Activated CD8-positive, alpha-beta T cell treated with anti-CD3 and anti-CD28 coated beads, Interleukin-2, amount 10 ng/mL, durations not matched to agents 7 days and 5 days (primary cell): ENCODE measurements at regions not wholly inside any gene's neighbourhood (a gene's known extent, or its start where the extent isn't known, plus 50 kb on each side); places are given as distances from the start of the nearest gene placed in this dataset.

Experiments
- ATAC-seq: fragments of 150-1000 bp; cut with Tn5 transposase; one replicate; pipeline ENCODE4 v1.10.0; 2021; ENCODE audit warnings: moderate library complexity
- CTCF ChIA-PET: fragments of 350-600 bp; sonication (Branson Sonifier 250); formaldehyde crosslinking; loops from one replicate; lab custom pipeline; 2021; ENCODE audit warnings: antibody characterized with exemption; lab: Charles Lee
- POLR2A ChIA-PET: fragments of 350-600 bp; sonication (Branson Sonifier 250); formaldehyde crosslinking; loops from one replicate; lab custom pipeline; 2021; ENCODE audit warnings: antibody characterized with exemption; lab: Charles Lee
- DNase-seq: peaks from one replicate; pipeline ENCODE4 v3.0.0-alpha.2; 2020
- H3K27ac Mint-ChIP-seq: one replicate; pipeline ENCODE4 v1.8.0; 2021; ENCODE audit warnings: mild to moderate bottlenecking, mixed read lengths
- H3K27me3 Mint-ChIP-seq: one replicate; pipeline ENCODE4 v1.8.0; 2021; ENCODE audit warnings: low read depth, mixed read lengths
- H3K36me3 Mint-ChIP-seq: one replicate; pipeline ENCODE4 v1.8.0; 2021; ENCODE audit warnings: low read depth, mixed read lengths
- H3K4me1 Mint-ChIP-seq: one replicate; pipeline ENCODE4 v1.8.0; 2021; ENCODE audit warnings: low read depth, mixed read lengths
- H3K4me3 Mint-ChIP-seq: one replicate; pipeline ENCODE4 v1.8.0; 2021; ENCODE audit warnings: mild to moderate bottlenecking, mixed read lengths
- H3K9me3 Mint-ChIP-seq: one replicate; pipeline ENCODE4 v1.8.0; 2022; ENCODE audit warnings: mixed read lengths; ENCODE audit not compliant: insufficient read depth

DNA sequence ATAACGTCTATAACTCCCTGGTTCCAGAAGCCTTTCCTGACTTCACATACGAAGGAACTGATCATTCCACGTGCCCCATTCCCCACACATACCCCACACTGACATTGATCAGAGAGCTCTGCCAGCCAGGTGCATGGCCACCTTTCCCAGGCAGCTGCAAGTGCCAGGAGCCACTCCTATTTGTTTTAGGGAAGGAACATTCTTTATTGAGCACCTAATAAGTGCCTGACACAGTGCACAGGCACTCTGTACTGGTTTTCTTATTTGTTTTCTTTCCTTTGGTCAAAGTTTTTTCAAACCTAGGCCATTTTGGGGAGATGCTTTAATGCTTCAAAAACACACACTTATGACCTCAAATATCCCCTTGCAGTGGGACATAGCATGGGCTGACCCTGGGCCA lies 50.0 kb downstream of the PITPNM2 start:
- ATAC-seq = no peak
- DNase-seq = no peak
- H3K4me3 Mint-ChIP-seq = no peak overlapping the region
- no peak overlapping the region for H3K27ac Mint-ChIP-seq
- peaks cover 26% of the 10 kb centered on the region for H3K4me1 Mint-ChIP-seq
- POLR2A ChIA-PET = no interaction called here
- H3K9me3 Mint-ChIP-seq = no peaks in the 10 kb centered on the region
- no peaks in the 10 kb centered on the region for H3K27me3 Mint-ChIP-seq
- CTCF ChIA-PET = no interaction called here
- H3K36me3 Mint-ChIP-seq = peaks cover 6% of the 10 kb centered on the region

DNA sequence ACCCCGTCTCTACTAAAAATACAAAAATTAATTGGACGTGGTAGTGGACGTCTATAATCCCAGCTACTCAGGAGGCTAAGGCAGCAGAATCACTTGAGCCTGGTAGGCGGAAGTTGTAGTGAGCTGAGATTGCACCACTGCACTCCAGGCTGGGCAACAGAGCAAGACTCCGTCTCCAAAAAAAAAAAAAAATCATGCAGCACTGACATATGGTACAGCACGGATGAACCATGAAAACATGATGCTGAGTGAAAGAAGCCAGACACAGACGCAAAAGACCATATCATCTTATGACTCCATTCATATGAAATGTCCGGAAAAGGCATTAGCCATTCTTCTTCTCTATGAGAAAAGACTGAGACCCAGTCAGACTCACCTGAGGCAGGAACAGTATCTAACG lies 50.4 kb downstream of the PITPNM2 start:
- H3K27me3 Mint-ChIP-seq = no peaks in the 10 kb centered on the region
- ATAC-seq (no peak), DNase-seq (no peak)
- no peak overlapping the region for H3K4me3 Mint-ChIP-seq
- H3K9me3 Mint-ChIP-seq = no peaks in the 10 kb centered on the region
- H3K4me1 Mint-ChIP-seq = peaks cover 21% of the 10 kb centered on the region
- CTCF ChIA-PET = no interaction called here
- POLR2A ChIA-PET = no interaction called here
- H3K36me3 Mint-ChIP-seq = peaks cover 2% of the 10 kb centered on the region
- no peak overlapping the region for H3K27ac Mint-ChIP-seq

DNA sequence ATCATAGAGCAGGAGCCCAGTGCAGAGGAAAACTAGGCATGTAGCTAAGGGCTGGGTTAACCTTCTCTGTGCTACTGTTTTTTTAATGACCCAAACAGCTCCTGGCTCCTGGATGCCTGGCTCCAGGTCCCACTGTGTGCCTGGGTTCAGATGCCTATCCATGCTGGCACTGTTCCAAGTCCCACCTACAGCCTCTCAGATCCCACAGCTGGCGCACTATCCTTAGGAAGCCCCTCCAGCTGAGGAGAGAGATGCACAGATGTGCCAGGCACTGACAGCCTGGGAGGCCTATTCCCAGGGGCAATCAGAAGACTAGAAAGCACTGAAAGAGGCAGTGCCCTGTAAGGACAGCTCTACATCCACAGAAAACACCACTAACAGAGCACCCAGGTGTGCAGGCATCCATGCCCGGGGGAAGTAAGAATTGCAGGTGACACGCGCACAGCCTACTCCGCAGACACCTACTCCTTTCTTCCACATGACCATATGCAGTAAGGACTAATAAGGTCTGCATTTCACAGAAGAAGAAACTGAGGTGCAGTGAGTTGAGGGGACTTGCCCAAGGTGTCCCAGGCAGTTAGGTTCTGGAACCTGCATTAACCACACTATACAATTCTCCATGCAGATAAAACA lies 51.2 kb downstream of the PITPNM2 start:
- Mint-ChIP-seq H3K9me3 (no peaks in the 10 kb centered on the region), H3K36me3 (no peaks in the 10 kb centered on the region), H3K4me3 (no peak overlapping the region), H3K27me3 (no peaks in the 10 kb centered on the region), H3K4me1 (peaks cover 15% of the 10 kb centered on the region), H3K27ac (no peak overlapping the region)
- ChIA-PET CTCF (no interaction called here), POLR2A (interaction anchor here (0.9 kb wide), 1 partner anchor 24 kb away, joined by 3 read pairs; no protein-coding TSS in a partner anchor)
- ATAC-seq = no peak
- no peak for DNase-seq

DNA sequence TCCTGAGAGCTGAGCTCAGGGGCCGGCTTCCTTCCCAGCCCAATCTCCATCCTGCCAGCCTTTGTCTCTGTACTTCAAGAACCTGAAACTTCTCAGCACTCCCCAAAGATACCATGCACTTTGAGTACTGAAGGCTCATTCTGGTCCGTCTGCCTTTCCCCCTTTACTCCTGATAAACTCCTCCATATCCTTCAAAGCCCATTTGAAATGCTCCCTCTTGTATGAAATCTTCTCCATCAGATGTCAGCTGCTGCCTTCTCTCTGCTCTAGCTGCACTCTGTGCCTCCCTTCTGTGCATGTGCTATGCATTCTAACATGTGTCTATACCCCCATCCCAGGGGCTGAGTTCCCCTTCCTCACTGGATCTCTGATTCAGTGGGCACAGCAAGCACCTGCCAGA lies 52.1 kb downstream of the PITPNM2 start:
- no peak overlapping the region for H3K4me3 Mint-ChIP-seq
- no peak for ATAC-seq
- H3K27me3 Mint-ChIP-seq = no peaks in the 10 kb centered on the region
- CTCF ChIA-PET = no interaction called here
- no peaks in the 10 kb centered on the region for H3K36me3 Mint-ChIP-seq
- no peak for DNase-seq
- POLR2A ChIA-PET = interaction anchor here (0.9 kb wide), 1 partner anchor 24 kb away, joined by 3 read pairs; no protein-coding TSS in a partner anchor
- H3K27ac Mint-ChIP-seq = no peak overlapping the region
- peaks cover 15% of the 10 kb centered on the region for H3K4me1 Mint-ChIP-seq
- H3K9me3 Mint-ChIP-seq = no peaks in the 10 kb centered on the region

DNA sequence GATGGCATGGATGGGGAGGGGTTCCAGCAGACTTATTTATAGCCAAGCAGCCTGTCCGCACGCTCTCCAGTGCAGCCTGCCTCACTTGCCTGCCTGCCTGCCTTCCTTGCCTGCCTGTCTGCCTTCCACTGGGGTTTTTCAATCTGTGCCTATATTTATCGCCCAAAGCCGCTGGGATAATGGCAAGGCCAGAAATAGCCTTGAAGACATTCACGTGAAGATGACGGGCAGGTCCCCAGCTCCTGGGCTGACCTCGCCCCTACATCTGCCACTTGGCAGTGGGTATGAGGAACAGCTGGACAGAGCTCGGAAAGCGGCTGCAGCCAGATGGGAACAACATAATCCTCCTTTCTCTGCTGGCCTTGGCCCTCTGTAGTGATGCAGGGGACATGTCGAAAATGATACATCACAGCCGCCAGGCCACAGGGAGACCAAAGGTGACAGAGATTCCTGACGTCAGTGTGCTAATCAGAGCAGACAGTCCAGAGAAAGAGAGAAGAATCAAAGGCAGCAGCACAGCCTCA lies 53.3 kb downstream of the PITPNM2 start:
- CTCF ChIA-PET = no interaction called here
- Mint-ChIP-seq H3K4me1 (peaks cover 8% of the 10 kb centered on the region), H3K27me3 (no peaks in the 10 kb centered on the region), H3K36me3 (no peaks in the 10 kb centered on the region), H3K27ac (no peak overlapping the region), H3K4me3 (no peak overlapping the region), H3K9me3 (no peaks in the 10 kb centered on the region)
- POLR2A ChIA-PET = interaction anchor here (0.9 kb wide), 1 partner anchor 9 kb away, joined by 3 read pairs; no protein-coding TSS in a partner anchor
- ATAC-seq = no peak
- no peak for DNase-seq

DNA sequence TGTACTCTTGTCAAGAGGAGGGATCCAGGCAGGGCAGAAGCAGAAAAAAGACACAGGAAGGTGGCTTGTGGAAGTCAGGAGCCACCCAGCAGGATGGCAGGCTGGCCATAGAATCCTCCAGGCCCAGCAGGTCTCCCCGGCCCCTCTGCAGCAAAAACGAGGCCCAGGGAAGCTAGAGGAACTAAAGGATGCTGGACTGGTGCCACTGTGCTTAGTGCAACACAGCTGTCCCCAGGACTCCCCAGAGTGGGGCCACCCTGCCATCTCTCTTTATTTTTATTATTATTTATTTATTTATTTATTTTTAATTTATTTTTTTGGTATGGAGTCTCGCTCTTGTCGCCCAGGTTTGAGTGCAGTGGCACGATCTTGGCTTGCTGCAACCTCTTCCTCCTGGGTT lies 54.1 kb downstream of the PITPNM2 start:
- ATAC-seq (no peak), DNase-seq (no peak)
- no peaks in the 10 kb centered on the region for H3K27me3 Mint-ChIP-seq
- no peak overlapping the region for H3K4me3 Mint-ChIP-seq
- H3K4me1 Mint-ChIP-seq = peaks cover 3% of the 10 kb centered on the region
- no peaks in the 10 kb centered on the region for H3K36me3 Mint-ChIP-seq
- H3K9me3 Mint-ChIP-seq = no peaks in the 10 kb centered on the region
- no peak overlapping the region for H3K27ac Mint-ChIP-seq
- ChIA-PET POLR2A (interaction anchor here (0.9 kb wide), 1 partner anchor 9 kb away, joined by 3 read pairs; no protein-coding TSS in a partner anchor), CTCF (no interaction called here)

DNA sequence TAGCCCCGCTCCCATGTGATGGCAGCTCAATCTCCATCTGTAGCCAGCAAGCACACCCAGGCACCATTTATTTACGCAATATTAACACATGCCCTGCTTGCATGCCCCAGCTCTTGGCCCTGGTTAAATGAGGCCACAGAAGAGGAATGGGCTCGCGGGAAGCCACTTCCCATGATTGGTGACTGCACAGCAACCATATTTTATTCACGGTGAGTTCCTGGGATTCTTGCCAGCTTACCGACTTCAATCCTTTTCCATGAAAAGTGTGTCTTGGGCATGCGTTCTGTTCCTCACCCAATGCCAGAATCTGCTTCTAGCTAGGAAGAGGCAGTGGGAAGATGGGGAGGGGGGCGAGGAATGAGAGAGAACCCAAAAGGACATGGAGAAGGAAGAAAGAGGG lies 54.7 kb downstream of the PITPNM2 start:
- POLR2A ChIA-PET = no interaction called here
- Mint-ChIP-seq H3K27ac (no peak overlapping the region), H3K9me3 (no peaks in the 10 kb centered on the region), H3K4me3 (no peak overlapping the region), H3K4me1 (peaks cover 8% of the 10 kb centered on the region), H3K36me3 (no peaks in the 10 kb centered on the region), H3K27me3 (no peaks in the 10 kb centered on the region)
- DNase-seq (no peak), ATAC-seq (no peak)
- CTCF ChIA-PET = no interaction called here

DNA sequence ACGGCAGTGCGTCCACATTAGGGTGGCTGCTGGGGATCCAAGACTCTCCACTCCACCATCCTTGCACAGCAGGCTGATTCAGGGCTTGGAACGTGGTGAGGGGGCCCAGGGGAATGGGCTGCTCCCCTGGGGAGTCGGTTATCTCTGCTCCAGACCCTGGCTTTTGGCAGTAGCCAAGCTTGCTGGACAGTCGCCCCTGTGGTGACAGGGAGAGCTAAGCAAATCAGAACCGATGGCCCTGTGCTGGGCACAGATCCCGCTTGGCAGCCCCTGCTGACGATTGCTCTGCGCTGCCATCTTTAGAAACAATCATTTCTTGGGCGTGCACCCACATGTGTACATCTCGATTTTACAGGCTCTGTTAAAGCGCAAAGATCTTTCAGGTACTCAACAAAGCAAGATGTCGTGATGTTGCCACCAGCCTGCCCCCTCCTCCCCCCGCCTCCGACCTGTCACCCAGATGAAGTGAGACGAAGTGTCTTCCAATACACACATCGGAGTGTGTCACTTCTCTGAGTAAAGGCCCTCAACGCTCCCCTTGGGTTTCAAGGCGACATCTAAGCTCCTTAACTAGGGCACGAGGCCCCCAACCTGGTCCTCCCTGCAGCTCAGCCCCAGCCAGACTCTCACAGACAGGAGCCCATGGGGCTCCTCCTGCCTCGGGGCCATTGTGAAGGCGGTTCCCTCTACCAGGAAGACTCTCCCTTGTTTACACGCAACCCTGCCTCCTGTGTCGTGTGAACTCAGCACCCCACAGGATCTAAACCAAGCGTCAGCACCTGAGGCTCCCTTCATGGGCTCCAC lies 55.6 kb downstream of the PITPNM2 start:
- ChIA-PET POLR2A (interaction anchor here (1.1 kb wide), 1 partner anchor 19 kb away, joined by 3 read pairs; no protein-coding TSS in a partner anchor), CTCF (no interaction called here)
- Mint-ChIP-seq H3K27ac (no peak overlapping the region), H3K36me3 (no peaks in the 10 kb centered on the region), H3K9me3 (no peaks in the 10 kb centered on the region), H3K4me3 (no peak overlapping the region), H3K4me1 (peaks cover 11% of the 10 kb centered on the region), H3K27me3 (no peaks in the 10 kb centered on the region)
- DNase-seq (no peak), ATAC-seq (no peak)

DNA sequence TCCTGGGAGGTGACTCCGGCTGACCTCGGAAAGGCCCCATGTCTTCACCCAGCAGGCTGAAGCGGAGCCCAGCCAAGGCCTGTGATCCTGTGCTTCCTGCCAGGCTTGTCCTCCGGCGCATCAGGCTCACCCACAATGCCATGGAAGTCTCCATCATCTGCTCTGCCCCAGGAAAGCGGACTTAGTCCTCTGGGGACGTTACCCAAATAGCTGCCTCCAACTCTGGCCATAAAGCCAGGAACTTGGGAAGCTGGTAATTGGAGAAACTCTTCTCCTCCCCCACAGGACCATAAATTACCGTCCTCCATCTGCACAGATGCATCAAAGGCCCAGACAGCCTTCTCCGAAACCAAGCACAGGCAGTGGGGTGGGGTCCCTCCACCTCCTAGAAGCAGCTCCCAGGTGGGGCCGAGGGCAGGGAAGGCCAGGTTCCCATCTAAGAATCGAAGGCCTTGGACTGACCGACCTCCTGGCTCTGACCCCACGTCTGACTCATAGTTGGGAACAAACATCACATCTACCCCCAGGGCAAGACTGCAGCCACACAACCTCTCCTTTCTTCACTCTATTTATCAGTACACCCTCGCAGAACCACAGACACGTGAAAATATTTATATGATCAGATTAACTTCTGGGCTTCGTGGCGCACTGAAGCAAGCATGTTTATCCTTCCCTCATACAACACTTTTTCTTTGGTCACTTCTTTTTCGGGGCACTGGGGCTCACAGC lies 56.4 kb downstream of the PITPNM2 start:
- H3K4me3 Mint-ChIP-seq = no peak overlapping the region
- H3K9me3 Mint-ChIP-seq = no peaks in the 10 kb centered on the region
- peaks cover 19% of the 10 kb centered on the region for H3K4me1 Mint-ChIP-seq
- ATAC-seq (no peak), DNase-seq (no peak)
- ChIA-PET POLR2A (interaction anchor here (1.1 to 1.6 kb wide), 2 partner anchors 18 to 20 kb away, joined by 3 to 5 read pairs; no protein-coding TSS in a partner anchor), CTCF (no interaction called here)
- no peaks in the 10 kb centered on the region for H3K36me3 Mint-ChIP-seq
- H3K27me3 Mint-ChIP-seq = no peaks in the 10 kb centered on the region
- no peak overlapping the region for H3K27ac Mint-ChIP-seq

DNA sequence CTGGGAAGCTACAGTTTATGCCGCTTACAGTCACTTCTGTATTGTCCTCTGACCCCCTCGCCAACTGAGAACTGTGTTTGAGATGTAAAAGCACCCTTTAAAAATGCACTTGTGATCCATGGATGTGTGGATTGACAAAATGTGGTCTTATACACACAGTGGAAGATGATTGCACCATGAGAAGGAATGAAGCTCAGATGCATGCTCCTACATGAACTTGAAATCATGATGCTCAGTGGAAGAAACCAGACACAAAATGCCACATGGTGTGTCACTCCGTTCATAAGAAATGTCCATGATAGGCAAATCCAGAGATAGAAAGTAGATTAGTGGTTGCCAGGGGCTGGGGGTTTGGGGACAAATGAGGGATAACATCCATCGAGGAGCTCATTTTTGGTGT lies 58.0 kb downstream of the PITPNM2 start:
- ChIA-PET CTCF (no interaction called here), POLR2A (interaction anchor here (1.6 to 2.3 kb wide), 2 partner anchors 14 to 17 kb away, joined by 5 to 8 read pairs; no protein-coding TSS in a partner anchor)
- no peaks in the 10 kb centered on the region for H3K36me3 Mint-ChIP-seq
- DNase-seq = no peak
- peaks cover 23% of the 10 kb centered on the region for H3K4me1 Mint-ChIP-seq
- H3K4me3 Mint-ChIP-seq = no peak overlapping the region
- no peak overlapping the region for H3K27ac Mint-ChIP-seq
- no peaks in the 10 kb centered on the region for H3K27me3 Mint-ChIP-seq
- ATAC-seq = no peak
- H3K9me3 Mint-ChIP-seq = no peaks in the 10 kb centered on the region

DNA sequence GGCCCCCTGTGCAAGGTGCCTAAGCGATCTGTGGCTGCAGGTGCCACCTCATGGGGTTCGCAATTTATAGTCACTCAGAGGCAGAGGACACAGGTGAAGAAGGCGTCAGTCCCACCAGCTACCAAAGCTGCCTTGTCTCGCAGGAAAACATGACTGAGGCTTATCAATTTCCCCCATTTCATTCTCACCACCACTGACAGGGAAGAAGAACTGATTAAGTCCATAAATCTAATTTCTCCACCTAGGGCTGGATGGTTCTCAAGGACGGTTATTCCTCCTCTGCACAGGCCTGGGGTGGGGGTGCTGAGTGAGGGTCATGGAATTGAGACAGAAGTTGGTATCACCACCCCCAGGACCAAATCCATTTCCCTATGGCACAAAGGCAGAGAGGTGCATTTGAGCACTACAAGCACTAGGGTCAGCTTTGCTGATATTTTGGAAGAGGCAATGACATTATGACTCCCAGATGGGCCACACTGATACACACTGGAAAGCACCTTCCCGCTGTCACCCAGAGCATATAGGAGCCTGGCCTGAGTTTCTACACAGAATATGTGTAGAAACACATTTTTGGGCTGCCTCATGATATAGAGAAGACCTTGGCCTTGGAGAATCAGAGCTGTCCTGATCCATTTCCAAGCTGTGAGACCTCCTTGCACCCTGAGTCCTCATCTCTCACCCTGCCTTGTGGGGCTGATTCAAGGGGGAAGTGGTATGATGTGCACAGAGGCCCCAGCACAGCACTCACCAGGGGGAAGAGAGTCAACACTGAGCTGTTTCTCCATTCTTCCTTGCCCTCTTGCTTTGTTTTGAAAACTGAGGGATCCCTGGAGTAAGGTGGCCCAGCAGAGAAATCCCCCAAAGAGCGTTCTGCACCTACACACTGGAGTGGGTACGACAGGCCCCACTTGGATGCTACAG lies 59.4 kb downstream of the PITPNM2 start:
- ATAC-seq = no peak
- no peaks in the 10 kb centered on the region for H3K9me3 Mint-ChIP-seq
- H3K4me1 Mint-ChIP-seq = peaks cover 23% of the 10 kb centered on the region
- no peaks in the 10 kb centered on the region for H3K36me3 Mint-ChIP-seq
- CTCF ChIA-PET = no interaction called here
- no peaks in the 10 kb centered on the region for H3K27me3 Mint-ChIP-seq
- no peak overlapping the region for H3K27ac Mint-ChIP-seq
- no peak overlapping the region for H3K4me3 Mint-ChIP-seq
- POLR2A ChIA-PET = interaction anchor here (2.3 kb wide), 1 partner anchor 15 kb away, joined by 8 read pairs; no protein-coding TSS in a partner anchor
- no peak for DNase-seq
